ENCODE measurements at regions not wholly inside any gene's neighbourhood (a gene's known extent, or its start where the extent isn't known, plus 50 kb on each side); places are given as distances from the start of the nearest gene placed in this dataset.

GRCh38 chrX:82648062-82648461 lies 860.0 kb upstream of the POU3F4 start:
- Histone ChIP-seq H3K27ac (no peak overlapping the region), H3K4me1 (no peaks in the 10 kb centered on the region), H3K9me3 (no peaks in the 10 kb centered on the region), H3K4me3 (no peak overlapping the region), H3K27me3 (no peaks in the 10 kb centered on the region), H3K36me3 (no peaks in the 10 kb centered on the region)
- 67 to 80% methylated on average over 1 to 2 of the region's 2 CpGs for WGBS, 2 donors
- no peak for DNase-seq
- intact Hi-C loops (cut with DNase I): no loop called here
- no peak for TF ChIP-seq POLR2A (IDR thresholded peaks at IDR 0.05)
- TF ChIP-seq, protein P1, sequence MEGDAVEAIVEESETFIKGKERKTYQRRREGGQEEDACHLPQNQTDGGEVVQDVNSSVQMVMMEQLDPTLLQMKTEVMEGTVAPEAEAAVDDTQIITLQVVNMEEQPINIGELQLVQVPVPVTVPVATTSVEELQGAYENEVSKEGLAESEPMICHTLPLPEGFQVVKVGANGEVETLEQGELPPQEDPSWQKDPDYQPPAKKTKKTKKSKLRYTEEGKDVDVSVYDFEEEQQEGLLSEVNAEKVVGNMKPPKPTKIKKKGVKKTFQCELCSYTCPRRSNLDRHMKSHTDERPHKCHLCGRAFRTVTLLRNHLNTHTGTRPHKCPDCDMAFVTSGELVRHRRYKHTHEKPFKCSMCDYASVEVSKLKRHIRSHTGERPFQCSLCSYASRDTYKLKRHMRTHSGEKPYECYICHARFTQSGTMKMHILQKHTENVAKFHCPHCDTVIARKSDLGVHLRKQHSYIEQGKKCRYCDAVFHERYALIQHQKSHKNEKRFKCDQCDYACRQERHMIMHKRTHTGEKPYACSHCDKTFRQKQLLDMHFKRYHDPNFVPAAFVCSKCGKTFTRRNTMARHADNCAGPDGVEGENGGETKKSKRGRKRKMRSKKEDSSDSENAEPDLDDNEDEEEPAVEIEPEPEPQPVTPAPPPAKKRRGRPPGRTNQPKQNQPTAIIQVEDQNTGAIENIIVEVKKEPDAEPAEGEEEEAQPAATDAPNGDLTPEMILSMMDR (IDR thresholded peaks at IDR 0.05): peak in 2 of 6 experiments; percentile 10 to 39

DNA sequence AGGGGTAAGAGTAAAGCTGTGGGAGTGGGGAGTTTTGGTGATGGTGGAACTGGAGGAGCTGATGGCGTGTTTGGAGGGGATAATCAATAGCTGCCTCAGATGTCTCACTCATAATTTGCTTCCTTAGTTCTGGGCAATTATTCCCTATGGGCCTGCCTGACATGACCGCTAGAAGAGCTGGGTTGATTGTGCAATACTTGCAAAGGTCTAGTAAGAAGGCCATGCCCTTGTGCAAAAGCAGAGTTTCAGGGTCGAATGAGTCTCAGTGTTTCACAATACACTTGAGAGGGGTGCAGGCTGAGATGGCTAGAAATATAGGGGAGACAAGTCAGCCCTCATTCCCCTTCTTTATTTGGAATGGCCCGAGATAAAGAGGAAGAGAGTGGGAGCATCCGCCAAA lies 858.4 kb upstream of the POU3F4 start:
- Histone ChIP-seq H3K27ac (no peak overlapping the region), H3K27me3 (no peaks in the 10 kb centered on the region), H3K36me3 (no peaks in the 10 kb centered on the region), H3K4me3 (no peak overlapping the region), H3K9me3 (no peaks in the 10 kb centered on the region), H3K4me1 (no peaks in the 10 kb centered on the region)
- TF ChIP-seq, protein P1 (IDR thresholded peaks at IDR 0.05): no peak
- no peak for TF ChIP-seq POLR2A (IDR thresholded peaks at IDR 0.05)
- WGBS, 2 donors: 71 to 80% methylated on average over 2 to 5 of the region's 5 CpGs
- DNase-seq: no peak
- intact Hi-C loops (cut with DNase I): no loop called here

- intact Hi-C loops (cut with DNase I): no loop called here
- Histone ChIP-seq H3K27me3 (no peaks in the 10 kb centered on the region), H3K27ac (no peak overlapping the region), H3K4me1 (no peaks in the 10 kb centered on the region), H3K36me3 (no peaks in the 10 kb centered on the region), H3K4me3 (no peak overlapping the region), H3K9me3 (no peaks in the 10 kb centered on the region)
- no peak for DNase-seq
- TF ChIP-seq, protein P1 (IDR thresholded peaks at IDR 0.05): no peak
- TF ChIP-seq POLR2A (IDR thresholded peaks at IDR 0.05): no peak
- 48% methylated on average over 3 of the region's 3 CpGs; no CpG with 5 or more reads in 1 of the 2 donors for WGBS, 2 donors
Observed at GRCh38 chrX:82658492-82658891, 849.6 kb upstream of the POU3F4 start.

DNA sequence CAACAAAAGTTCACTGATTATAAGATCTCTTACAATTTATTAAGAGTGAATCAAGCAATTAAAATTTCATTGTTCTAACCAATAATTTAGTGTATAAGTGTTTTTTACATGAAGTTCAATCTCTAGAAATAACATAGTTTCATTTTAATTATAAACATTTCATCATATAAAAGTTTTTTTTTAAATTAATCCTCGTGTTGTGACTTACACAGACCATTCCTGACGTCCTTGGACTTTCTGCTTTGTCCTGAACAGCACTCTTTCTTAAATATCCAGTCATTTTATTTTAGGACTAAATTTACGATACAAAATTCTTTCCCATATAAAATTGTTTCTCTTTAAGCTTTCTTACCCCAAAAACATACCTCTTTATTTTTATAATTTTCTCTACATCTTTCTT lies 841.7 kb upstream of the POU3F4 start:
- Histone ChIP-seq H3K36me3 (no peaks in the 10 kb centered on the region), H3K9me3 (no peaks in the 10 kb centered on the region), H3K4me3 (no peak overlapping the region), H3K4me1 (no peaks in the 10 kb centered on the region), H3K27ac (no peak overlapping the region), H3K27me3 (no peaks in the 10 kb centered on the region)
- DNase-seq: no peak
- TF ChIP-seq, protein P1 (IDR thresholded peaks at IDR 0.05): no peak
- TF ChIP-seq POLR2A (IDR thresholded peaks at IDR 0.05): no peak
- 46 to 48% methylated on average over 3 of the region's 3 CpGs for whole genome bisulfite sequencing, 2 donors
- intact Hi-C loops (cut with DNase I): no loop called here

DNA sequence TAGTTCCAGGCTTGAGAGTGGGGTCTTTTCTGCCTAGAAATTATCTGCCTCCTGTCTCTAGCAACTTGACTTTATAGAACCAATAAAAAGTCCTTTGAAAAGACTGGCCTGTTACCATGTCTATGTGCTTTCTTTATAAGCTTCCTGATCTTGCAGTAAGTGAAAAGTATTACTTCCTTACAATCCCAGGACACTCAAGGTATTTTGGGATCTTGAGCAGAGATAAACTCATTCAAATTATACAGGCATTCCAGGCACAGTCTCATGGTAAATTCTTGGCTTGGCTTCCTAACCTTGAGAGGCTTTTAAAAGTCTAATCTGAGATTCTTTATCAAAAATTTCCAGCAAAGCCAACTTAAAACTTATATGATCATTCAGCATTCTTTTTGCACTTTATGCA lies 833.0 kb upstream of the POU3F4 start:
- no peak for DNase-seq
- TF ChIP-seq, protein P1 (IDR thresholded peaks at IDR 0.05): no peak
- TF ChIP-seq POLR2A (IDR thresholded peaks at IDR 0.05): no peak

More for the DNA sequence above, 833.0 kb upstream of the POU3F4 start:
- no peaks in the 10 kb centered on the region for H3K36me3 ChIP-seq
- intact Hi-C loops (cut with DNase I): no loop called here
- H3K9me3 ChIP-seq: no peaks in the 10 kb centered on the region
- H3K27ac ChIP-seq: no peak overlapping the region
- no peak overlapping the region for H3K4me3 ChIP-seq
- no peaks in the 10 kb centered on the region for H3K27me3 ChIP-seq
- no peaks in the 10 kb centered on the region for H3K4me1 ChIP-seq
